ENCODE measurements at regions not wholly inside any gene's neighbourhood (a gene's known extent, or its start where the extent isn't known, plus 50 kb on each side); places are given as distances from the start of the nearest gene placed in this dataset.

GRCh38 chr5:2393556-2393955 is 357.9 kb downstream of the IRX2 start:
- no peak overlapping the region for H3K4me3 ChIP-seq (ENCODE audit: low read length)
- DNase-seq (no peak), ATAC-seq (no peak)
- intact Hi-C loops (cut with micrococcal nuclease): no loop called here
- no peak for TF ChIP-seq EZH2phosphoT487 (IDR thresholded peaks at IDR 0.05; ENCODE audit: borderline replicate concordance, low read length)
- no peak for TF ChIP-seq EZH2 (IDR thresholded peaks at IDR 0.05; ENCODE audit: low read length, unreplicated experiment)
- TF ChIP-seq, protein P1, sequence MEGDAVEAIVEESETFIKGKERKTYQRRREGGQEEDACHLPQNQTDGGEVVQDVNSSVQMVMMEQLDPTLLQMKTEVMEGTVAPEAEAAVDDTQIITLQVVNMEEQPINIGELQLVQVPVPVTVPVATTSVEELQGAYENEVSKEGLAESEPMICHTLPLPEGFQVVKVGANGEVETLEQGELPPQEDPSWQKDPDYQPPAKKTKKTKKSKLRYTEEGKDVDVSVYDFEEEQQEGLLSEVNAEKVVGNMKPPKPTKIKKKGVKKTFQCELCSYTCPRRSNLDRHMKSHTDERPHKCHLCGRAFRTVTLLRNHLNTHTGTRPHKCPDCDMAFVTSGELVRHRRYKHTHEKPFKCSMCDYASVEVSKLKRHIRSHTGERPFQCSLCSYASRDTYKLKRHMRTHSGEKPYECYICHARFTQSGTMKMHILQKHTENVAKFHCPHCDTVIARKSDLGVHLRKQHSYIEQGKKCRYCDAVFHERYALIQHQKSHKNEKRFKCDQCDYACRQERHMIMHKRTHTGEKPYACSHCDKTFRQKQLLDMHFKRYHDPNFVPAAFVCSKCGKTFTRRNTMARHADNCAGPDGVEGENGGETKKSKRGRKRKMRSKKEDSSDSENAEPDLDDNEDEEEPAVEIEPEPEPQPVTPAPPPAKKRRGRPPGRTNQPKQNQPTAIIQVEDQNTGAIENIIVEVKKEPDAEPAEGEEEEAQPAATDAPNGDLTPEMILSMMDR (conservative IDR thresholded peaks at IDR 0.05; ENCODE audit: low read depth, low read length): no peak
- H3K4me1 ChIP-seq (ENCODE audit: insufficient read depth, low read length): no peaks in the 10 kb centered on the region
- H2AFZ ChIP-seq (ENCODE audit: low read length): no peak overlapping the region
- no peaks in the 10 kb centered on the region; the same call in 1 of the 2 replicates for H3K27me3 ChIP-seq (ENCODE audit: low read length)
- H3K4me2 ChIP-seq (ENCODE audit: low read length): no peak overlapping the region
- H3K27ac ChIP-seq (ENCODE audit: low read length): no peak overlapping the region
- H3K9me3 ChIP-seq (ENCODE audit: low read length): no peaks in the 10 kb centered on the region
- no peaks in the 10 kb centered on the region for H3K79me2 ChIP-seq (ENCODE audit: low read length)
- no TSS peak for BruUV-seq (replicated peaks)
- H3K9ac ChIP-seq (ENCODE audit: low read length): no peak overlapping the region
- ChIA-PET CTCF (no interaction called here), POLR2A (ENCODE audit: unreplicated experiment) (no interaction called here)
- H3K9me2 ChIP-seq (replicated peaks; ENCODE audit: low read length): no peaks in the 10 kb centered on the region
- H4K20me1 ChIP-seq (ENCODE audit: low read length): no peaks in the 10 kb centered on the region
- no peaks in the 10 kb centered on the region for H3F3A ChIP-seq (ENCODE audit: low read length, unreplicated experiment)
- H3K36me3 ChIP-seq (ENCODE audit: low read depth, low read length): no peaks in the 10 kb centered on the region

DNA sequence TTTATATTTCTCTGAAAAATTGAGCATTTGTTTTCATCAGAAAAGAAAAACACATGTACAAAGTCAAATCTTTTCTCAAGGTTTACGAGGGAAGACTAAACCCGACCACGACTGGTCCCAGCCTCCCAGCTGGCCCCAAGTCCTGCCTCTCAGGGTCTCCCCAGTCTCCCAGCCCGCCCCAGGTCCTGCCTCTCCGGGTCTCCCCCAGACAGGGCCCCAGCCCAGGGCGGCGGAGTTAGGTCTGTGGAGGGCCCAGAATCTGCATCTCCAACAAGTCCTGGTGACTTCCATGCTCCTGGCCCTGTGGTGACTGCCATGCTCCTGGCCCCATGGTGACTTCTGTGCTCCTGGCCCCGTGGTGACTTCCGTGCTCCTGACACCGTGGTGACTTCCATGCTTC is 359.9 kb downstream of the IRX2 start:
- POLR2A ChIA-PET (ENCODE audit: unreplicated experiment): no interaction called here
- Histone ChIP-seq H4K20me1 (ENCODE audit: low read length) (no peaks in the 10 kb centered on the region), H3K4me3 (ENCODE audit: low read length) (no peak overlapping the region), H3K9ac (ENCODE audit: low read length) (no peak overlapping the region), H3K4me2 (ENCODE audit: low read length) (no peak overlapping the region), H3F3A (ENCODE audit: low read length, unreplicated experiment) (no peaks in the 10 kb centered on the region), H3K9me2 (replicated peaks; ENCODE audit: low read length) (no peaks in the 10 kb centered on the region), H2AFZ (ENCODE audit: low read length) (no peak overlapping the region), H3K79me2 (ENCODE audit: low read length) (no peaks in the 10 kb centered on the region), H3K36me3 (ENCODE audit: low read depth, low read length) (no peaks in the 10 kb centered on the region), H3K9me3 (ENCODE audit: low read length) (no peaks in the 10 kb centered on the region), H3K27me3 (ENCODE audit: low read length) (no peaks in the 10 kb centered on the region; the same call in 1 of the 2 replicates), H3K27ac (ENCODE audit: low read length) (no peak overlapping the region), H3K4me1 (ENCODE audit: insufficient read depth, low read length) (no peaks in the 10 kb centered on the region)
- CTCF ChIA-PET: no interaction called here
- no TSS peak for BruUV-seq (replicated peaks)
- intact Hi-C loops (cut with micrococcal nuclease): no loop called here
- no peak for ATAC-seq
- no peak for DNase-seq
- TF ChIP-seq EZH2phosphoT487 (IDR thresholded peaks at IDR 0.05; ENCODE audit: borderline replicate concordance, low read length) (no peak), EZH2 (IDR thresholded peaks at IDR 0.05; ENCODE audit: low read length, unreplicated experiment) (no peak)
- TF ChIP-seq, protein P1 (conservative IDR thresholded peaks at IDR 0.05; ENCODE audit: low read depth, low read length): no peak

- TF ChIP-seq, protein P1 (conservative IDR thresholded peaks at IDR 0.05; ENCODE audit: low read depth, low read length): no peak
- TF ChIP-seq EZH2phosphoT487 (IDR thresholded peaks at IDR 0.05; ENCODE audit: borderline replicate concordance, low read length): no peak
- TF ChIP-seq EZH2 (IDR thresholded peaks at IDR 0.05; ENCODE audit: low read length, unreplicated experiment): no peak
- ATAC-seq: no peak
- Histone ChIP-seq H3K4me3 (ENCODE audit: low read length) (no peak overlapping the region), H3K9me3 (ENCODE audit: low read length) (no peaks in the 10 kb centered on the region), H3K27me3 (ENCODE audit: low read length) (no peaks in the 10 kb centered on the region; the same call in 1 of the 2 replicates), H2AFZ (ENCODE audit: low read length) (no peak overlapping the region), H3K36me3 (ENCODE audit: low read depth, low read length) (no peaks in the 10 kb centered on the region), H3K27ac (ENCODE audit: low read length) (no peak overlapping the region), H3K4me2 (ENCODE audit: low read length) (no peak overlapping the region), H3K79me2 (ENCODE audit: low read length) (no peaks in the 10 kb centered on the region), H3F3A (ENCODE audit: low read length, unreplicated experiment) (no peaks in the 10 kb centered on the region), H3K4me1 (ENCODE audit: insufficient read depth, low read length) (no peaks in the 10 kb centered on the region), H3K9me2 (replicated peaks; ENCODE audit: low read length) (no peaks in the 10 kb centered on the region), H3K9ac (ENCODE audit: low read length) (no peak overlapping the region), H4K20me1 (ENCODE audit: low read length) (no peaks in the 10 kb centered on the region)
- POLR2A ChIA-PET (ENCODE audit: unreplicated experiment): no interaction called here
- intact Hi-C loops (cut with micrococcal nuclease): no loop called here
- CTCF ChIA-PET: no interaction called here
- no peak for DNase-seq
- no TSS peak for BruUV-seq (replicated peaks)
Measured at GRCh38 chr5:2391021-2391420, 360.5 kb downstream of the IRX2 start.
